Left colon (tissue), 2 donors: ENCODE measurements at regions not wholly inside any gene's neighbourhood (a gene's known extent, or its start where the extent isn't known, plus 50 kb on each side); places are given as distances from the start of the nearest gene placed in this dataset.
A peak's percentile ranks its signal among the peaks of the same experiment; 100 is the strongest.
"Not testable (repeated sequence)": the region's sequence is repeated elsewhere in the genome, so short reads cannot be mapped to it uniquely, and the experiment has no call there.

Experiments
- ATAC-seq: fragments of 200-7000 bp; cut with Tn5 transposase; one replicate; pipeline ENCODE4 v1.9.1; 2020; ENCODE audit warnings: mild to moderate bottlenecking, moderate library complexity
- DNase-seq, 2 donors: peaks; one replicate each; pipeline ENCODE4 v3.0.0-alpha.2; 2020
- intact Hi-C, 2 donors: fragments of 100-400 bp; cut with DNase I in 1 of 2; cut with micrococcal nuclease in 1 of 2; formaldehyde crosslinking; loops; one replicate each; pipeline versions ENCODE4 v1.11.2 to v1.14.0; 2022; cut with DNase I, micrococcal nuclease
- donor health status: DM: no; HTN: no; CAD: no.
- donor health status: DM: yes; HTN: yes; CAD: no.

DNA sequence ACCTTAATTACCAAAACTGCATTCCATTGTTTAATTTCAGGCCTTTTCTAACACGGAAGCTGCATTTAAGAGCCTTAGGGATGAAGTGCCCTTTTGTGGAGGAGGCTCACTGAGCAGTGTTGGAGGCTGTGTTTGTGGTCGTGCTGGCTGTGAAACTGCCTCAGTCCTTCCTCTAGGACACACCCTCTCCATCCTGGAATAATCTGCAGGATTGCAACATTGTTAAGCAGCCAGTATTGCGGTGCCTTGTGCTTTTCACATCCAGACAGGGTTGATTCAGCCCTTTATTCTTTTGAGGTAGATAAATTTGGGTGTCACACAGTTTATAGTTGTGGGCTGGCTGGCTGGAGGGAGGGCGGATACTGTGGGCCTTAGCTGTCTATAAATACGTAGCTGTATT is 141.6 kb downstream of the CDRT15L2 start:
- no peak for ATAC-seq
- no peak for DNase-seq
- intact Hi-C loops: no loop called here

- intact Hi-C loops: not testable (repeated sequence)
Measured at GRCh38 chr17:20724391-20724790, 144.9 kb downstream of the CDRT15L2 start.

DNA sequence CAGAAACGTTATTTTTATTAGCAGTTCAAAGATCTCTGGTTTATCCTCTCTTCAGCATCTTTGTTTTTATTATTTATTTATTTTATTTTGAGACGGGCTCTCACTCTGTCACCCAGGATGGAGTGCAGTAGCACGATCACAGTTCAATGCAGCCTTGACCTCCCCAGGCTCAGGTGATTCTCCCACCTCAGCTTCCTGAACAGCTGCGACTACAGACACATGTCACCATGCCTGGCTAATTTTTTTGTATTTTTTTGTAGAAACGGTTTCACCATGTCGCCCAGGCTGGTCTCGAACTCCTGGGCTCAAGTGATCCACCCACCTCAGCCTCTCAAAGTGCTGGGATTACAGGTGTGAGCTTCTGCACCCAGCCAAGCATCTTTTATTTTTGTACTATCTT is 147.7 kb downstream of the CDRT15L2 start:
- intact Hi-C loops, ATAC-seq, DNase-seq: not testable (repeated sequence)

More at GRCh38 chr17:20724391-20724790, 144.9 kb downstream of the CDRT15L2 start:
- not testable (repeated sequence) for DNase-seq
- ATAC-seq: peak; percentile 50

DNA sequence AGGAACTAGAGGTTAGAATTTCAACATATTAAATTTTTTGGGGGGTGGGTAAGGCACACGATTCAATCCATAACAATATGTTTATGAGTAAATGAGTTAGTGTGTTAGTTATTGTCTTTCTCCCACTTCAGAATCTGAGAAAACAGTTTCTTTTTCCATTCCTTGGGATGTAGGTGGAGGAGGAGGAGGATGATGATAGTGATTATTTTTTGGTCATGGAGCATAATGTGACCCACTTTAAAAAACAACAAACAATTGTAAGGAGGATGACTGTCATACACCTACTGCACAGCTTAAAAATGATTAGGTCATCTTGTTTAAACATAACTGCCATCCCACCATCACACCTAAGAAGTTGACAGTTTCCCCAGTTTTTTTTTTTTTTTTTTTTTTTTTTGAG is 148.7 kb downstream of the CDRT15L2 start:
- intact Hi-C loops: no loop called here
- no peak for DNase-seq
- no peak for ATAC-seq

GRCh38 chr17:20731131-20731530 is 151.6 kb downstream of the CDRT15L2 start:
- ATAC-seq, DNase-seq, intact Hi-C loops: not testable (repeated sequence)

GRCh38 chr17:20733923-20734322 is 154.4 kb downstream of the CDRT15L2 start:
- ATAC-seq (no peak), DNase-seq (no peak)
- intact Hi-C loops: no loop called here

DNA sequence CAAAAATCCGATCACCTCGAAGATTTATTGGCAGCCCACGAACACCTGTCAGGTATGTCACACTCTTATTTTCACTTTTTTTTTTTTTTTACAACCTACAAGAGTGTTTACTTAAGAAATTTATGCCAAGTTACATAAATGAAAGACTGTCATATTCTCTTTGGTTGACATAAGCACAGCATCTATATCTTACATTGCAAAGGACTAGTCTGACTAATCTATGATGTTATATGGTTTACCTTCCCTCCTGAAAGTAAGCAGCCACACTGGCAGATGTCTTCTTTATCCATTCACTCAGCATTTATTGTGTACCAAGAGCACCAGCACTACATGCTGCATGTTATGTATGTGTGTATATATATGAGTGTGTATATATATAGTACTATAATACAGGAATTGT is 156.3 kb downstream of the CDRT15L2 start:
- peak; percentile 71 for ATAC-seq

DNA sequence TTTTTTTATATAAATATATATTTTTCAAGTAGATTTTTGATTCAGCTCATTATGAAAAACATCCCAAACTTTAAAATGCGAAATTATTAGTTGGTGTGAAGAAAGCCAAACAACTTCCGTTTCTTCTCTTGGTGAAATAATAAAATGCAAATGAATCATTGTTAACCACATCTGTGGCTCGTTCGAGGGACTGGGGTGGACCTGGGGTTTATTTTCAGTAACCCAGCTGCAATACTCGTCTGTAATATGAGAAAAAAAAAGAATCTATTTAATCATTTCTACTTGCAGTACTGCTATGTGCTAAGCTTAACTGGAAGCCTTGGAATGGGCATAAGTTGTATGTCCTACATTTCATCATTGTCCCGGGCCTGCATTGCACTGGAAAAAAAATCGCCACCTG is 158.1 kb downstream of the CDRT15L2 start:
- DNase-seq, intact Hi-C loops: not testable (repeated sequence)

More for the DNA sequence above, 156.3 kb downstream of the CDRT15L2 start:
- DNase-seq: no peak
- intact Hi-C loops: no loop called here

DNA sequence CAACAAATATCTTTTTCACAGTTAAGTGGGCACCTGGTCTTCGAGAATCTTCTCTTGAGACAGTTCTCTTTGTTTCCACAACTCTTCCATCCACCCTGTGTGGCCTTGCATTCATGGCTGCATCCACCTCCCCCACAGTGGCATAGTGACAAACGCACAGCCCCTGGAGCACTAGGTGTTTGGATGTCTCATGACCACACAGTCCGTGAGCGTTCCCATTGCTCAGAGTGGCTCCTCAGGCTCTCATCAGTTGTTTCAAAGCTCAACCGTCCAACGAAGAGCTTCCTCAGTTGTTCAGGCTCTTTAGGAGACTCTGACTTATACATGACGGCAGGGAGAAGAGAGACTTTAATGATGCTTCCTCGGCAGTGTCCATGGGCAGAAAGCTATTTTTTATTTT is 191.6 kb downstream of the CDRT15L2 start:
- DNase-seq: no peak
- intact Hi-C loops: no loop called here
- no peak for ATAC-seq

More for the DNA sequence above, 158.1 kb downstream of the CDRT15L2 start:
- not testable (repeated sequence) for ATAC-seq

GRCh38 chr17:20774472-20775135 is 195.1 kb downstream of the CDRT15L2 start:
- intact Hi-C loops: no loop called here
- DNase-seq (no peak), ATAC-seq (no peak)

DNA sequence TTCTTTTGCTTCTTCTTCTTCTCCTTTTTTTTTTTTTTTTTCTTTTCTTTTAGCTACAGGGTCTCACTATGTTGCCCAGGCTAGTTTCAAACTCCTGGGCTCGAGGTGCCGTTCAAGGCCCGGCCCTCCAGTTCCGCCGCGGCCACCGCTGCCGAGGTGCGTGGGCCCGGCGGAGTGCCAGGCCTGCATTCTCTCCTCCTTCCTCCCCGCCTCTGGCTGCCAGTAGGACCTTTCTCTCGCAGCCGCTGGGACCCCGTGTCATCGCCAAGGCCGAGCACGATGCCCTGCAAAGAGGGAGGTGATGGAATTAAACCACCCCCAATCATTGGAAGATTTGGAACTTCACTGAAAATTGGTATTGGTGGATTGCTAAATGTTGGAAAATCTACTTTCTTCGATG is 195.8 kb downstream of the CDRT15L2 start:
- no peak for DNase-seq
- ATAC-seq: no peak

GRCh38 chr17:20779521-20779920 is 200.0 kb downstream of the CDRT15L2 start:
- intact Hi-C loops: no loop called here
- no peak for ATAC-seq
- no peak for DNase-seq

More for the DNA sequence above, 195.8 kb downstream of the CDRT15L2 start:
- intact Hi-C loops: no loop called here

GRCh38 chr17:20781260-20781659 is 201.7 kb downstream of the CDRT15L2 start:
- ATAC-seq (no peak), DNase-seq (no peak)
- intact Hi-C loops: no loop called here

DNA sequence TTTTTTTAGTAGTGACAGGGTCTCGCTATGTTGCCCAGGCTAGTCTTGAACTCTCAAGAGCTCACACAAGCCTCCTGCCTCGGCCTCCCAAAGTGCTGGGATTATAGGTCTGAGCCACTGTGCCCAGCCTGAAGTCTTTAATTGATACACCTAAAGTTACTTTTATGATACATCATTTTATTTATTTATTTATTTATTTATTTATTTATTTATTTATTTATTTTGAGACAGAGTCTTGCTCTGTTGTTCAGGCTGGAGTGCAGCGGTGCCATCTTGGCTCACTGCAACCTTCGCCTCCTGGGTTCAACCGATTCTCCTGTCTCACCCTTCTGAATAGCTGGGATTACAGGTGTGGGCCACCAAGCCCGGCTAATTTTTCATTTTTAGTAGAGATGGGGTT is 202.3 kb downstream of the CDRT15L2 start:
- intact Hi-C loops, DNase-seq, ATAC-seq: not testable (repeated sequence)

DNA sequence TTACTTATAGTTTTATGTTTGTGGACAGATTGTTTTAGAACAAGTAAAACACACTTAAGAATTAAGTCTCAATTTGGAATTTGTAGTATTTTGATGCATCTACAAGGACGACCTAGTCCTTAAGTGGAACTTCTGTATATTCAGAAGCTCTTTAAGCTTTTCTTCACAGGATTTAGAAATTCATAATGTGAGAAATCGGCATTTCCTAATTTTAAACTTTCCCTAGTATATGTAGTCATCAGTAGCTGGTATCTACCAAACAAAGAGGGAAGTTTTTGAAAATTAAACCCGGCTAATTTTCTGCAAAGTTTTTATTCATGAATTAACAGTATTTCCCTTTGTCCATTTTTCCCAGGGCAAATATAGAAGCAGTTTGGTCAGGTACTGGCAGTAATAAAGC is 203.6 kb downstream of the CDRT15L2 start:
- intact Hi-C loops: no loop called here
- ATAC-seq (no peak), DNase-seq (no peak)

DNA sequence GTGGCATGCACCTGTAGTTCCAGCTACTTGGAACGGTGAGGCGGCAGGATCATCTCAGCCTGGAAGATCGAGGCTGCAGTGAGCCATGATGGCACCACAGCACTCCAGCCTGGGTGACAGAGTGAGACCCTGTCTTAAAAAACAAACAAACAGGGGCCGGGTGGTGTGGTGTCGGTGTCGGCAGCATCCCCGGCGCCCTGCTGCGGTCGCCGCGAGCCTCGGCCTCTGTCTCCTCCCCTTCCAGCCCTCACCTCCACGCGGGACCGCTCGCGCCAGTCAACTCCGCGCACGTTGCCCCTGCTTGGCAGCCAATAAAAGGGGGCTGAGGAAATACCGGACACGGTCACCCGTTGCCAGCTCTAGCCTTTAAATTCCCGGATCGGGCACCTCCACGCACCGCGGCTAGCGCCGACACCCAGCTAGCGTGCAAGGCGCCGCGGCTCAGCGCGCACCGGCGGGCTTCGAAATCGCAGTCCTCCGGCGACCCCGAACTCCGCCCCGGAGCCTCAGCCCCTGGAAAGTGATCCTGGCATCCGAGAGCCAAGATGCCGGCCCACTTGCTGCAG is 204.7 kb downstream of the CDRT15L2 start:
- intact Hi-C loops: no loop called here
- ATAC-seq (peak; percentile 44), DNase-seq (no peak)

DNA sequence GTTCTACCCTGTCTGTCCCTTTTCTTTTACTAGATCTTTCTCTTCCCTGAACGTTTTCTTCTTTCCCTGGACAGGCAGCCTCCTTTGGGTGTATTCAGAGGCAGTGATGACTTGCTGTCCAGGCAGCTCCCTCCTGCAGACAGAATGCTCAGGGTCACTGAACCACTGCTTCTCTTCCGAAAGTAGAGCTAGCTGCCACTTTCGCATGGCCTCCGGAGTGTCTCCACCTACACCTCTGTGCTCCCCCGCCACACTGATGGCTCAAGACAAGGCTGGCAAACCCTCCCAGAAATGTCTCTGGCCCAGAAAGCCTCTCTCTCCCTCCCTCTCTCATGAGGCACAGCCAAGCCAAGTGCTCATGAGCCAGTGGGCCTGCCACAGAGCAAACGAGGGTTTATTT is 207.8 kb downstream of the CDRT15L2 start:
- intact Hi-C loops: no loop called here
- ATAC-seq: no peak
- DNase-seq: no peak

DNA sequence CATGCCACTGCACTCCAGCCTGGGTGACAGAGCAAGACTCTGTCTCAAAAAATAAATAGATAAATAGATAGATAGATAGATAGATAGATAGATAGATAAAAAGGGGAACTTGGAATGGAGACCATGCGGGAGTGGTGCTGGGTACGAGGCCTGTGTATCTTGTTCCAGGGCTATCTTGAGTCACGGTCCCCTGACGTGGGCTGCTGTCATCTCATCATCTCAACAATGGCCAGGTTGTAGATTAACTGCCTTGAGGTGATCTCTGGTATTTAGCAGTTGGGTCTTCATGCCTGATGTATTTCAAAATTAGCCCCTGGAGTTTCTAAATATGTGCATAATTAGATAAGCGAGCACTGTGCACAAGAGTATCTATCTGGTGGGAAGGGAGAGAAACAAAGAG is 212.1 kb downstream of the CDRT15L2 start:
- ATAC-seq (no peak), DNase-seq (no peak)
- intact Hi-C loops: no loop called here

DNA sequence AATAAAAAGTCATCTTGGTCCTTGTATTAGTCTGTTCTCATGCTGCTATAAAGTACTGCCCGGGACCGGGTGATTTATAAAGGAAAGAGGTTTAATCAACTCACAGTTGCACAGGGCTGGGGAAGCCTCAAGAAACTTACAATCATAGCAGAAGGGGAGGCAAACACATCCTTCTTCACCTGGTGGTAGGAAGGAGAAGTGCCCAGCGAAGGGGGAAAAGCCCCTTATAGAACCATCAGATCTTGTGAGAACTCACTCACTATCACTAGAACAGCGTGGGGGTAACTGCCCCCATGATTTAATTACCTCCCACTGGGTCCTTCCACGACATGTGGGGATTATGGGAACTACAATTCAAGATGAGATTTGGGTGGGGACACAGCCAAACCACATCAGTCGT is 215.0 kb downstream of the CDRT15L2 start:
- intact Hi-C loops, ATAC-seq, DNase-seq: not testable (repeated sequence)

- intact Hi-C loops: no loop called here
- DNase-seq (no peak), ATAC-seq (no peak)
Measured at GRCh38 chr17:20797292-20797691, 217.8 kb downstream of the CDRT15L2 start.

GRCh38 chr17:20800146-20800545 is 220.6 kb downstream of the CDRT15L2 start:
- ATAC-seq: no peak
- intact Hi-C loops: no loop called here
- DNase-seq: no peak
